WTC11 (cell line): ENCODE measurements at regions not wholly inside any gene's neighbourhood (a gene's known extent, or its start where the extent isn't known, plus 50 kb on each side); places are given as distances from the start of the nearest gene placed in this dataset.

ENCODE experiments used
- ATAC-seq: fragments of 200-7000 bp; cut with Tn5 transposase; 2 replicates; pipeline ENCODE4 v1.10.0; 2021; ENCODE audit warnings: mild to moderate bottlenecking, moderate library complexity
- CTCF ChIA-PET: fragments of 300-600 bp; sonication (Branson Sonifier 250); formaldehyde crosslinking; loops from one replicate; lab custom pipeline; 2021; ENCODE audit warnings: antibody characterized with exemption; lab: Charles Lee
- POLR2A ChIA-PET: fragments of 350-600 bp; sonication (Branson Sonifier 250); formaldehyde crosslinking; loops from one replicate; lab custom pipeline; 2021; ENCODE audit warnings: antibody characterized with exemption; lab: Charles Lee
- DNase-seq: peaks from one replicate; pipeline ENCODE4 v3.0.0; 2021; ENCODE audit warnings: low spot score
- H3K27ac Mint-ChIP-seq: 2 replicates; pipeline ENCODE4 v1.8.0; 2021; ENCODE audit warnings: mixed read lengths
- H3K27me3 Mint-ChIP-seq: 2 replicates; pipeline ENCODE4 v1.8.0; 2021; ENCODE audit warnings: low read depth, mild to moderate bottlenecking, moderate library complexity, mixed read lengths
- H3K36me3 Mint-ChIP-seq: 2 replicates; pipeline ENCODE4 v1.8.0; 2021; ENCODE audit warnings: mixed read lengths
- H3K4me1 Mint-ChIP-seq: 2 replicates; pipeline ENCODE4 v1.8.0; 2022; ENCODE audit warnings: mixed read lengths
- H3K4me3 Mint-ChIP-seq: 2 replicates; pipeline ENCODE4 v1.8.0; 2021; ENCODE audit warnings: mild to moderate bottlenecking, moderate library complexity, mixed read lengths
- H3K9me3 Mint-ChIP-seq: 2 replicates; pipeline ENCODE4 v1.8.0; 2021; ENCODE audit warnings: mixed read lengths
- ATF3 ChIP-seq: sonication (generic); formaldehyde crosslinking; conservative IDR thresholded peaks from 2 replicates; pipeline ENCODE4 v1.8.1; 2022; ENCODE audit warnings: mild to moderate bottlenecking, missing genetic modification reagents
- ATF6 ChIP-seq: sonication (generic); formaldehyde crosslinking; IDR thresholded peaks from 2 replicates; pipeline ENCODE4 v1.8.1; 2023; ENCODE audit warnings: mild to moderate bottlenecking, missing genetic modification reagents
- CBFB ChIP-seq: sonication (generic); formaldehyde crosslinking; IDR thresholded peaks from 2 replicates; pipeline ENCODE4 v1.8.1; 2022; ENCODE audit warnings: mild to moderate bottlenecking, low read depth, missing genetic modification reagents
- CTCF ChIP-seq: fragments of 200-600 bp; IDR thresholded peaks from 2 replicates; pipeline ENCODE4 v1.8.0; 2022; ENCODE audit warnings: antibody characterized with exemption
- E2F4 ChIP-seq: sonication (generic); formaldehyde crosslinking; IDR thresholded peaks from 2 replicates; pipeline ENCODE4 v1.8.1; 2022; ENCODE audit warnings: low read depth, mild to moderate bottlenecking, moderate library complexity, missing genetic modification reagents, borderline replicate concordance
- IRF2 ChIP-seq: sonication (generic); formaldehyde crosslinking; IDR thresholded peaks from 2 replicates; pipeline ENCODE4 v1.8.0; 2022; ENCODE audit warnings: low read depth, missing genetic modification reagents, borderline replicate concordance
- PRDM15 ChIP-seq: sonication (generic); formaldehyde crosslinking; IDR thresholded peaks from 2 replicates; pipeline ENCODE4 v1.8.0; 2022; ENCODE audit warnings: missing genetic modification reagents
- PREB ChIP-seq: sonication (generic); formaldehyde crosslinking; IDR thresholded peaks from 2 replicates; pipeline ENCODE4 v1.8.1; 2022; ENCODE audit warnings: mild to moderate bottlenecking, missing genetic modification reagents, moderate library complexity, borderline replicate concordance
- PRRX2 ChIP-seq: fragments of 250-450 bp; sonication (Bioruptor Pico); IDR thresholded peaks from 2 replicates; pipeline ENCODE4 v1.8.0; 2021; ENCODE audit warnings: mild to moderate bottlenecking
- SOX15 ChIP-seq: fragments of 250-450 bp; sonication (Bioruptor Pico); IDR thresholded peaks from 2 replicates; pipeline ENCODE4 v1.9.0; 2021; ENCODE audit warnings: mild to moderate bottlenecking
- ZNF219 ChIP-seq: sonication (generic); formaldehyde crosslinking; IDR thresholded peaks from 2 replicates; pipeline ENCODE4 v1.8.0; 2023; ENCODE audit warnings: missing genetic modification reagents, mild to moderate bottlenecking, borderline replicate concordance
- ZNF281 ChIP-seq: sonication (generic); formaldehyde crosslinking; IDR thresholded peaks from 2 replicates; pipeline ENCODE4 v1.8.0; 2023; ENCODE audit warnings: mild to moderate bottlenecking, missing genetic modification reagents
- ZNF425 ChIP-seq: fragments of 250-450 bp; sonication (Bioruptor Pico); conservative IDR thresholded peaks from 2 replicates; pipeline ENCODE4 v1.9.0; 2021; ENCODE audit warnings: mild to moderate bottlenecking
- ZNF512 ChIP-seq: sonication (generic); formaldehyde crosslinking; IDR thresholded peaks from 2 replicates; pipeline ENCODE4 v1.8.1; 2022; ENCODE audit warnings: missing genetic modification reagents, borderline replicate concordance
- ZSCAN18 ChIP-seq: fragments of 250-450 bp; sonication (Bioruptor Pico); IDR thresholded peaks from 2 replicates; pipeline ENCODE4 v2.1.2; 2022; ENCODE audit warnings: mild to moderate bottlenecking, moderate library complexity

GRCh38 chr19:30267332-30267731 lies 104.9 kb upstream of the ZNF536 start (continued):
- TF ChIP-seq ZNF425 (no peak), SOX15 (no peak), CBFB (CRISPR knock-in tag) (no peak), IRF2 (CRISPR knock-in tag) (no peak), PREB (CRISPR knock-in tag) (no peak)

GRCh38 chr19:30268601-30269000 lies 103.6 kb upstream of the ZNF536 start:
- no peak for TF ChIP-seq ATF6 (CRISPR knock-in tag)
- TF ChIP-seq ZNF219 (CRISPR knock-in tag), result no peak
- no peak for TF ChIP-seq ATF3 (CRISPR knock-in tag)
- TF ChIP-seq ZNF512 (CRISPR knock-in tag), result no peak
- no peak for TF ChIP-seq E2F4 (CRISPR knock-in tag)
- no peak for TF ChIP-seq CTCF
- TF ChIP-seq PRDM15 (CRISPR knock-in tag), result no peak
- no peak for TF ChIP-seq ZSCAN18
- TF ChIP-seq ZNF281, result no peak
- no peak for TF ChIP-seq PRRX2 (CRISPR knock-in tag)
- DNase-seq (no peak), ATAC-seq (no peak)
- Mint-ChIP-seq H3K27me3 (peaks cover 7% of the 10 kb centered on the region), H3K4me3 (no peak overlapping the region), H3K27ac (no peak overlapping the region), H3K9me3 (peaks cover 12% of the 10 kb centered on the region), H3K36me3 (peaks cover 11% of the 10 kb centered on the region), H3K4me1 (peaks cover 39% of the 10 kb centered on the region)
- ChIA-PET CTCF (no interaction called here), POLR2A (no interaction called here)
